ENCODE measurements at regions not wholly inside any gene's neighbourhood (a gene's known extent, or its start where the extent isn't known, plus 50 kb on each side); places are given as distances from the start of the nearest gene placed in this dataset.

DNA sequence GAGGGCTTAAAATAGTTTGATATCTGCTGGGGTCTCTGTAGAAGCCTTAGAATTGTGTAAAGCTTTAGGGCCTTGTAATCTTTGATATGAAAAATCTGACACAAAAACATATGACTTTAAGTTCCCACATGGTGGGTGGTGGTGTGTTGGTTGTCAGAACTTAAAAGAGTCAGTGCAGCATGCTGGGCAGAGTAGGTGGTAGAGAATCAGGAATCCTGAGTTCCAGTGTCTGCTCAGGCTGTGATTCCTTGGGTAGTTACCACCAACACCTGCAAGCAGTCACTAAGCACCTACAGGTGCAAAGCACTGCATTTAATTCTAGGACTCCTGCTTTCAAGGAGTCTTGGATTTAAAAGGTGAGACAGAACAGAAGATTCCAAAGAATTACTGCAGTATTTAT, 144.6 kb downstream of the ACER2 start:
- Histone ChIP-seq H3K27me3 (replicated peaks in 2 of 5; ENCODE audit: control insufficient read depth in 4 of 5, insufficient read depth in 5 of 5, low read length in 4 of 5) (no peaks in the 10 kb centered on the region), H3K36me3 (ENCODE audit: control insufficient read depth in 4 of 4, insufficient read depth in 4 of 4, low read length in 3 of 4) (no peaks in the 10 kb centered on the region), H3K4me1 (ENCODE audit: control extremely low read depth in 1 of 4, control insufficient read depth in 4 of 4, insufficient read depth in 4 of 4, low read length in 3 of 4) (peaks cover 0 to 17% (median 8%) of the 10 kb centered on the region in 4 experiments), H3K9me3 (ENCODE audit: control extremely low read depth in 1 of 5, control insufficient read depth in 4 of 5, insufficient read depth in 2 of 5, low read depth in 1 of 5, low read length in 4 of 5) (peaks cover 0 to 6% (median 4%) of the 10 kb centered on the region in 5 experiments), H3K27ac (ENCODE audit: insufficient read depth in 1 of 2, low read depth in 1 of 2, low read length in 2 of 2, poor library complexity in 1 of 2, severe bottlenecking in 2 of 2) (no peak overlapping the region), H3K4me3 (ENCODE audit: control insufficient read depth in 1 of 7, extremely low read depth in 1 of 7, insufficient read depth in 4 of 7, low read depth in 2 of 7, low read length in 6 of 7) (no peak overlapping the region)
- ChIA-PET CTCF (no interaction called here), POLR2A (no interaction called here)
- no peak for DNase-seq

- ChIA-PET CTCF (interaction anchor here (1.1 to 1.2 kb wide), 2 partner anchors 17 to 89 kb away, joined by 3 read pairs; no protein-coding TSS in a partner anchor), POLR2A (interaction anchor here (0.6 kb wide), 1 partner anchor 11 kb away, joined by 3 read pairs; no protein-coding TSS in a partner anchor)
- 94% methylated on average over 2 of the region's 3 CpGs for WGBS (ENCODE audit: insufficient coverage)
- Histone ChIP-seq H3K4me1 (ENCODE audit: control extremely low read depth in 1 of 4, control insufficient read depth in 4 of 4, insufficient read depth in 4 of 4, low read length in 3 of 4) (peaks cover 0 to 17% (median 8%) of the 10 kb centered on the region in 4 experiments), H3K36me3 (ENCODE audit: control insufficient read depth in 4 of 4, insufficient read depth in 4 of 4, low read length in 3 of 4) (no peaks in the 10 kb centered on the region), H3K27ac (ENCODE audit: insufficient read depth in 1 of 2, low read depth in 1 of 2, low read length in 2 of 2, poor library complexity in 1 of 2, severe bottlenecking in 2 of 2) (no peak overlapping the region), H3K9me3 (ENCODE audit: control extremely low read depth in 1 of 5, control insufficient read depth in 4 of 5, insufficient read depth in 2 of 5, low read depth in 1 of 5, low read length in 4 of 5) (peaks cover 0 to 6% (median 3%) of the 10 kb centered on the region in 5 experiments), H3K27me3 (replicated peaks in 2 of 5; ENCODE audit: control insufficient read depth in 4 of 5, insufficient read depth in 5 of 5, low read length in 4 of 5) (no peaks in the 10 kb centered on the region), H3K4me3 (ENCODE audit: control insufficient read depth in 1 of 7, extremely low read depth in 1 of 7, insufficient read depth in 4 of 7, low read depth in 2 of 7, low read length in 6 of 7) (no peak overlapping the region)
- DNase-seq: no peak
Measured at GRCh38 chr9:19552282-19553105, 143.7 kb downstream of the ACER2 start.

DNA sequence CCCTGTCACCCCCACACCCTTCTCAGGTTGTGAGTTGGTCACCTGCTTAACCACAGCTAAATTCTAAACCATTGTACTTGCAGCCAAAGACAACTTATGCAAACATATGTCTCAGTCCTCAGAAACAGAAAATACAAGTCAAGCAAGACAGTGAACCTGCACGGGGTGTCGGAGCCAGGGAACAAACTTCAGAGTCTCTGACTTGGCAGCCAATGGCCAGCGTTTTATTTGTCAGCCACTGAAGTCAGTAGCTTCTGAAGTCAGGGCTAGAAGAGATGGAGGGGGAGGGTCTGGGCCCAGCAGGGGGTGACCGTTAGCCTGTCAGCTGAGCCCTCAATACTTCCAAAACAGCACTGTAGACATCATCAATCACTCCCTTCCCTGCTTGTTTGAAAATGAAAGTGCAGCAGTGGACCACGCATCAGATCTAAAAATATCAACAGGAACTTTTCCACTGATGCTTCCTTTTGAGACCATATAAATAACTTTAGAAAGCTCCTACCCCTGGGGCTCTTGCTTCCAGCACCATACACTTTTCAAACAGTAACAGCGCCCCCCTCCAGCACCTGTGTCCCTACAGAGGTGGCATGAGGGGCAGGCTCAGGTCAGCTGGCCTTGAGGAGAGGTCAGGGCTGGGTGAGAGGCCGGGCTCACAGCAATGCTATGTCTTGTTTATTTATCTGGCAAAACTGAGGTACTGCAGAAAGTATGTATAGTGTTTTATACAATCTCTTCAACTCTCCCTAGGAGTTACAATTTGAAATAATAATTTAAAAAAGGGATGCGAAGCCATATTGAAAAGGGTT, 142.5 kb downstream of the ACER2 start:
- H3K27me3 ChIP-seq (replicated peaks in 2 of 5; ENCODE audit: control insufficient read depth in 4 of 5, insufficient read depth in 5 of 5, low read length in 4 of 5): no peaks in the 10 kb centered on the region
- DNase-seq: peak in 2 of 3 donors; percentile 39 to 56
- POLR2A ChIA-PET: no interaction called here
- peaks cover 0 to 2% (median 0%) of the 10 kb centered on the region in 5 experiments for H3K9me3 ChIP-seq (ENCODE audit: control extremely low read depth in 1 of 5, control insufficient read depth in 4 of 5, insufficient read depth in 2 of 5, low read depth in 1 of 5, low read length in 4 of 5)
- CTCF ChIA-PET: interaction anchor here (0.6 to 1.2 kb wide), 3 partner anchors 42 to 90 kb away, joined by 3 read pairs; no protein-coding TSS in a partner anchor
- H3K27ac ChIP-seq (ENCODE audit: insufficient read depth in 1 of 2, low read depth in 1 of 2, low read length in 2 of 2, poor library complexity in 1 of 2, severe bottlenecking in 2 of 2): peak overlapping the region in 1 of 2 experiments; percentile 52
- peak overlapping the region in 6 of 7 experiments; percentile 25 to 64 (median 46) for H3K4me3 ChIP-seq (ENCODE audit: control insufficient read depth in 1 of 7, extremely low read depth in 1 of 7, insufficient read depth in 4 of 7, low read depth in 2 of 7, low read length in 6 of 7)
- H3K4me1 ChIP-seq (ENCODE audit: control extremely low read depth in 1 of 4, control insufficient read depth in 4 of 4, insufficient read depth in 4 of 4, low read length in 3 of 4): peaks cover 0 to 17% (median 8%) of the 10 kb centered on the region in 4 experiments
- H3K36me3 ChIP-seq (ENCODE audit: control insufficient read depth in 4 of 4, insufficient read depth in 4 of 4, low read length in 3 of 4): no peaks in the 10 kb centered on the region
- WGBS (ENCODE audit: insufficient coverage): 17% methylated on average over 7 of the region's 8 CpGs

- Histone ChIP-seq H3K36me3 (ENCODE audit: control insufficient read depth in 4 of 4, insufficient read depth in 4 of 4, low read length in 3 of 4) (no peaks in the 10 kb centered on the region), H3K9me3 (ENCODE audit: control extremely low read depth in 1 of 5, control insufficient read depth in 4 of 5, insufficient read depth in 2 of 5, low read depth in 1 of 5, low read length in 4 of 5) (peaks cover 0 to 2% (median 0%) of the 10 kb centered on the region in 5 experiments), H3K27me3 (replicated peaks in 2 of 5; ENCODE audit: control insufficient read depth in 4 of 5, insufficient read depth in 5 of 5, low read length in 4 of 5) (no peaks in the 10 kb centered on the region), H3K4me1 (ENCODE audit: control extremely low read depth in 1 of 4, control insufficient read depth in 4 of 4, insufficient read depth in 4 of 4, low read length in 3 of 4) (peaks cover 0 to 17% (median 8%) of the 10 kb centered on the region in 4 experiments), H3K27ac (ENCODE audit: insufficient read depth in 1 of 2, low read depth in 1 of 2, low read length in 2 of 2, poor library complexity in 1 of 2, severe bottlenecking in 2 of 2) (no peak overlapping the region), H3K4me3 (ENCODE audit: control insufficient read depth in 1 of 7, extremely low read depth in 1 of 7, insufficient read depth in 4 of 7, low read depth in 2 of 7, low read length in 6 of 7) (no peak overlapping the region)
- POLR2A ChIA-PET: no interaction called here
- DNase-seq: peak in 2 of 3 donors; percentile 8 to 17
- CTCF ChIA-PET: no interaction called here
- WGBS (ENCODE audit: insufficient coverage): 84% methylated on average over 5 of the region's 7 CpGs
Measured at GRCh38 chr9:19550009-19550408, 141.2 kb downstream of the ACER2 start.

DNA sequence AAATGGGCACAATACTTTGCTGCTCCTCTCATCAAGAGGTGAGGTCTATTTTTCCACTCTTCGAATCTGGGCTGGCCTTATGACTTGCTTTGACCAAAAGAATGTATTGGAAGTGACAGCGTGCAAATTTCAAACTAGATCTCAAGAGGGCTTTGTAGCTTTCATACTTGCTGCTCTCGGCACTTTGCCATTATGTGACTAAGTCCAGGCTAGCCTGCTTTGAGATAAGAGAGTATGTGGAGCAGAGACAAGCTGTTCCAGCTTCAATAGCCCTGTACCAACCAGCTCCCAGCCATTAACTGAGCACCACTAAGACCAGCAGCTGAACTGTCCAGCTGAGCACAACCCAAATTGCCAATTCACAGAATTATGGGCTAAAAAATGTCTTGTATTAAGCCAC, 124.6 kb downstream of the ACER2 start:
- Histone ChIP-seq H3K4me3 (ENCODE audit: control insufficient read depth in 1 of 7, extremely low read depth in 1 of 7, insufficient read depth in 4 of 7, low read depth in 2 of 7, low read length in 6 of 7) (no peak overlapping the region), H3K27ac (ENCODE audit: insufficient read depth in 1 of 2, low read depth in 1 of 2, low read length in 2 of 2, poor library complexity in 1 of 2, severe bottlenecking in 2 of 2) (no peak overlapping the region), H3K9me3 (ENCODE audit: control extremely low read depth in 1 of 5, control insufficient read depth in 4 of 5, insufficient read depth in 2 of 5, low read depth in 1 of 5, low read length in 4 of 5) (no peaks in the 10 kb centered on the region), H3K36me3 (ENCODE audit: control insufficient read depth in 4 of 4, insufficient read depth in 4 of 4, low read length in 3 of 4) (no peaks in the 10 kb centered on the region), H3K4me1 (ENCODE audit: control extremely low read depth in 1 of 4, control insufficient read depth in 4 of 4, insufficient read depth in 4 of 4, low read length in 3 of 4) (no peaks in the 10 kb centered on the region), H3K27me3 (replicated peaks in 2 of 5; ENCODE audit: control insufficient read depth in 4 of 5, insufficient read depth in 5 of 5, low read length in 4 of 5) (peaks cover 0 to 2% (median 0%) of the 10 kb centered on the region in 5 experiments)
- ChIA-PET CTCF (no interaction called here), POLR2A (no interaction called here)
- WGBS (ENCODE audit: insufficient coverage): 94% methylated on average over 2 of the region's 3 CpGs
- no peak for DNase-seq

GRCh38 chr9:19527663-19528062, 118.9 kb downstream of the ACER2 start:
- POLR2A ChIA-PET: no interaction called here
- Histone ChIP-seq H3K9me3 (ENCODE audit: control extremely low read depth in 1 of 5, control insufficient read depth in 4 of 5, insufficient read depth in 2 of 5, low read depth in 1 of 5, low read length in 4 of 5) (no peaks in the 10 kb centered on the region), H3K4me1 (ENCODE audit: control extremely low read depth in 1 of 4, control insufficient read depth in 4 of 4, insufficient read depth in 4 of 4, low read length in 3 of 4) (no peaks in the 10 kb centered on the region), H3K27ac (ENCODE audit: insufficient read depth in 1 of 2, low read depth in 1 of 2, low read length in 2 of 2, poor library complexity in 1 of 2, severe bottlenecking in 2 of 2) (no peak overlapping the region), H3K36me3 (ENCODE audit: control insufficient read depth in 4 of 4, insufficient read depth in 4 of 4, low read length in 3 of 4) (no peaks in the 10 kb centered on the region), H3K27me3 (replicated peaks in 2 of 5; ENCODE audit: control insufficient read depth in 4 of 5, insufficient read depth in 5 of 5, low read length in 4 of 5) (peaks cover 0 to 2% (median 0%) of the 10 kb centered on the region in 5 experiments), H3K4me3 (ENCODE audit: control insufficient read depth in 1 of 7, extremely low read depth in 1 of 7, insufficient read depth in 4 of 7, low read depth in 2 of 7, low read length in 6 of 7) (no peak overlapping the region)
- 92% methylated on average over 3 of the region's 3 CpGs for WGBS (ENCODE audit: insufficient coverage)
- CTCF ChIA-PET: interaction anchor here (1.2 kb wide), 1 partner anchor 132 kb away, joined by 4 read pairs; no protein-coding TSS in a partner anchor
- DNase-seq: no peak

DNA sequence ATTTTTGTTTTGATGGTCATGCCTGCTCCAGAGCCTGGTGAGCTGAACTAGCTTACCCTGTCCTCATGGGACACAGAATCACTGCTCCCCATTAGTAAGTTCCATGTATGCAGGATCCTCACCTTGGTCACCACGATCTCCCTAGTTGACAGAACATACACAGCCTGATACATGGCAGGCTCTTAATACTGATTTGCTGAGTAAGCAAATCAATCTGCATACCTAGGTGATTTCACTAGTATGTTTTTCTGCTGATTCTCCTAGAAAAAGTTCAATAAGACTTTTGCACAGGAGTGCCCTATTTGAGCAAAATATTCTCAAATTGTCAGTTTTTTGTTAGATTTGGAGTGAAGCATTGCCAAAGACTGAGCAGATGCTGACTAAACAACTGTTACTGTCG, 113.7 kb downstream of the ACER2 start:
- ChIA-PET POLR2A (no interaction called here), CTCF (no interaction called here)
- Histone ChIP-seq H3K4me1 (ENCODE audit: control extremely low read depth in 1 of 4, control insufficient read depth in 4 of 4, insufficient read depth in 4 of 4, low read length in 3 of 4) (no peaks in the 10 kb centered on the region), H3K4me3 (ENCODE audit: control insufficient read depth in 1 of 7, extremely low read depth in 1 of 7, insufficient read depth in 4 of 7, low read depth in 2 of 7, low read length in 6 of 7) (no peak overlapping the region), H3K27ac (ENCODE audit: insufficient read depth in 1 of 2, low read depth in 1 of 2, low read length in 2 of 2, poor library complexity in 1 of 2, severe bottlenecking in 2 of 2) (no peak overlapping the region), H3K9me3 (ENCODE audit: control extremely low read depth in 1 of 5, control insufficient read depth in 4 of 5, insufficient read depth in 2 of 5, low read depth in 1 of 5, low read length in 4 of 5) (no peaks in the 10 kb centered on the region), H3K36me3 (ENCODE audit: control insufficient read depth in 4 of 4, insufficient read depth in 4 of 4, low read length in 3 of 4) (no peaks in the 10 kb centered on the region), H3K27me3 (replicated peaks in 2 of 5; ENCODE audit: control insufficient read depth in 4 of 5, insufficient read depth in 5 of 5, low read length in 4 of 5) (peaks cover 0 to 3% (median 0%) of the 10 kb centered on the region in 5 experiments)
- DNase-seq: no peak
- 100% methylated on average over 1 of the region's 2 CpGs for WGBS (ENCODE audit: insufficient coverage)

All from common myeloid progenitor, CD34-positive (primary cell).